ENCODE measurements at regions not wholly inside any gene's neighbourhood (a gene's known extent, or its start where the extent isn't known, plus 50 kb on each side); places are given as distances from the start of the nearest gene placed in this dataset.

DNA sequence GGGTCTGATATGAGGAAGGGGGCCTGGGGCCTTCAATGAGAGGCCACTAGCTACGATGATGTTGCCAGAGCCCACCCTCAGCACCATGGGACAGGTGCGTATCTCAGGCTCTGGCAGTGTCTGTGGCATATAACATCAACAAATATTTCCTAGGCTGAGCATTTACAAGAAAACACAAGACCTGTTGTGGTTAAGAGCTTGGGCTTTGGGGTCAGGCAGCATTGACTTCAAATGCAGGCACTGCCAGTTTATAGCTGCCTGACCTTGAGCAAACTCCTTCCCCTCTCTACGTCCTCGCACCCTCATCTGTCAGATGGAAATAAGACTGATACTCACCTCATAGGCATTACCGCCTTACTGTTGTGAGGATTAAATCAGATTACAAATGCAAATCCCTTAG, 156.0 kb downstream of the KATNAL1 start:
- no peak for DNase-seq (ENCODE audit: low read depth)

DNA sequence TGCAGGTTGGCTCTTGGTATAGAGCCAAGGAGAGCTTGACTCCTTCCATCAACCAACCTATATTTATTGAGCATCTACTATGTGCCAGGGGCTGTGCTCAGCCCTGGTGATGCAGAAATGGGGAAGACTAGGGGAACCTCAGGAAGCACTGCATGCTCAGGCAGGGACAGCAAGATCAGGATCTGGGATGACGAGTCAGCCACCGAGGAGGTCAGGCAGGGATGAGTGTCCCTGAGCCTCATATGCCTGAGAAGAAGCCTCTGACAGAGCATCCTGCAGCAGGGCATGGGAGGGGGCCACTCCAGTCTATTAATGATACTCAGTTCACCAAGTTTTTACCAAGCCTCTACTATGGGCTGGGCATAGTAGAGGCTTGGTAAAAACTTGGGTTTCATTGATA, 158.1 kb downstream of the KATNAL1 start:
- DNase-seq (ENCODE audit: low read depth) = no peak

DNA sequence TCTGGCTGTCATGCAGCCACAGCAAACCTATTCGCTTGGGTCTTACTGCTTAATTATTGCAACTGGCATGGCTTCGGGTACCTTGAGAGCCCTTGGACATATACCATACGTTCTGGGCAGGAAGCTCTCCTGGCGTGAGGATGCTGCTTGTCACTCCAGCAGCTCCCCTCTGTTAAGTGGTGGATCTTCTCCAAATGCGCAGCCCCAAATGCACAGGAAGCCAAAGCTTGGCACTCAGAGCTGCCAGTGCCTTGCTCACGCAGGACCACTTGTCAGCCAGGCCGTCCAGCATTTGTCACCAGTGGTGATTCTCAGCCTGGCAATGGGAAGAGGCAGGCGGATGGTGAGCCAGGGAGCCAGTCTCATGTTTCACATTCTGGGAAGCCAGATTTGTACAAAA, 158.6 kb downstream of the KATNAL1 start:
- no peak for DNase-seq (ENCODE audit: low read depth)

DNA sequence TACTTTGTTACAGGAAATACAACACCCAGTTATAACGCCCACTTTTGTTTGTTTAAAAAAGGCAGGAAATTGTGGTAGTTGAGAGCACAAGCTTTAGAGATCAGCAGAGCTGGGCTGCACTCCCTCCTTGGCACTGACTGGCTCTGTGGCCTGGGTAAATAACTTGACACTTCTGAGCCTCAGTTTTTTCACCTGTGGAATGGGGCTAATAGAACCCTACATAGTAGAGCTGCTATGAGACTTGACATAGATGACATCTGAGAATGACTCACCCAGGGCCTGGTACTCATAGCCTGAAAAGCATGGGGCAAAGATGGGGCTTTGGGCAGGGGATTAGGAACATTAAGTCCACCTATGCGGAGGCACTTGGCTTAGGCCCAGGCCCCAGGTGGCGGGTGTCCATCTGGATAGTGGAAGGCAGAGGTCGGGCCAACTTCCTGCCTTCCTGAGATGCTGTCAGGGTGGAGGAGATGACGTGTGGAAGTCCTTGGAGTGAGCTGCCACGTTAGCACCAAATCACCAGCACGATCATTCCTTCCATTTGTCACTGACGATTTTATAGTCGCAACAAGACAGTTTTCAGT, 159.1 kb downstream of the KATNAL1 start:
- DNase-seq (ENCODE audit: low read depth) = no peak

DNA sequence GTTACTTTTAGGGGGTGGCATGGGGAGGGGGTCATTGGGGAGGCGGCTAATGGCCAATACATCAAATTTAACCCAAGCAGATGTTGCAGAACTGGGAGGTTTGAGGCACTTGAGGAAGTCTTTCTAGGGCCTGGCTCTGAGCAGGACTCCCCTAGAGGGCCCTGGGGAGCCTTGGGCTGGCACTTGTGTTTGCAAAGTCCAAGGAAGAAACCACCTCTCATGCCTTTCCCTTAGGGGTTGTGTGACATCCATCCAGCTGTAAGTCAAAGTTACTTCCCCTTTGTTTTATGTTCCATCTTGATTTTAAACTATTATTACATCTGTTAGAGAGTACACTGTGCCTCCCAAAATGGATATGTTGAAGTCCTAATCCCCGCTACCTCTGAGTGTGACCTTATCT, 159.9 kb downstream of the KATNAL1 start:
- DNase-seq (ENCODE audit: low read depth) = no peak

DNA sequence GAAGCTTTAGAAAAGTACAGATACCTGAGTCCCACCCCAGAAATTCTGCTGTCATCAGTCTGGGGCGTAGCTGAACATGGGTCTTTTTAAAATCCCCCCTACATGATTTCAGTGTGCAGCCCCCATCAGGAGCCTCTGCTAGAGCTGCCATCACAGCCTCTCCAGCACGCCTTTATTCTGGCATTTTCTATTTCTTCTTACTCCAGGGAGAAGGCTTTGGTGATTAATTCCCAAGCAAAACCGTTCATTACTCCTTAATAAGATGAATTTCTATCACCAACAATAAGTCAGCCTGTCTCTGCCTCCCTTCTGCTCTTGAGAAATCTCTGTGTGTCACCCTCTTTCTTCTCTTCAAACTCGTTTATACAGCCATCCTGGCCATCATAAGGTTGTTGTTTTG, 160.3 kb downstream of the KATNAL1 start:
- no peak for DNase-seq (ENCODE audit: low read depth)

DNA sequence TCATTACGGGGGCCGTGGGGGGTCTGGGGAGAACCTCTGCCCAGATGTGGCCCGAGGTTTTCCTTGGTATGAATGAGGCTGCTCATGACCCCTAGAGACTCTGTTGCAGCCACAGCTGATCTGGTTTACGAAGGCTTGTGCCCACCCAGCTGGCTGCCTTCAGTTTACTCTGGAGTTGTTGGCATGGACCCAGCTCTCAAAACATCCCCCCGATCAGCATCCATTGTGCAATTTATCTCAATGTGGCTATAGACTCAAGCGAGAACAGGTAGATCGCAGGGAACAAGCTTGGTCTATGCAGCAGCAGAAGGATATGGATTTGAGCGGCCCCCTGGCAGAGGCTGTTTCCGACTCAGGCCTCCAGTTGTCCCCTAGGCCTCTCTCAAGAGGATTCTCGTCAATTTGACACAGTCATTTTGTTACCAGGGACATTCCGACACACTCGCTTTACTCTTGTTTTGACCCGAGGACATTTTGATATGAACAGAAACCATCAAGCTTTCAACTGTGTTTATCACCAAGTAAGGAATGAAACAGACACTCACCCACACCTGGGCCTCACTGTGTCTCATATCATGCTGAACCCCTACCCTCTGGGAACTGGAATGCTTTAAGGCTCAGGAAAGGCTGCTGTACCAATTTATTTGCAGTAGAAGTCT, 161.5 kb downstream of the KATNAL1 start:
- no peak for DNase-seq (ENCODE audit: low read depth)

DNA sequence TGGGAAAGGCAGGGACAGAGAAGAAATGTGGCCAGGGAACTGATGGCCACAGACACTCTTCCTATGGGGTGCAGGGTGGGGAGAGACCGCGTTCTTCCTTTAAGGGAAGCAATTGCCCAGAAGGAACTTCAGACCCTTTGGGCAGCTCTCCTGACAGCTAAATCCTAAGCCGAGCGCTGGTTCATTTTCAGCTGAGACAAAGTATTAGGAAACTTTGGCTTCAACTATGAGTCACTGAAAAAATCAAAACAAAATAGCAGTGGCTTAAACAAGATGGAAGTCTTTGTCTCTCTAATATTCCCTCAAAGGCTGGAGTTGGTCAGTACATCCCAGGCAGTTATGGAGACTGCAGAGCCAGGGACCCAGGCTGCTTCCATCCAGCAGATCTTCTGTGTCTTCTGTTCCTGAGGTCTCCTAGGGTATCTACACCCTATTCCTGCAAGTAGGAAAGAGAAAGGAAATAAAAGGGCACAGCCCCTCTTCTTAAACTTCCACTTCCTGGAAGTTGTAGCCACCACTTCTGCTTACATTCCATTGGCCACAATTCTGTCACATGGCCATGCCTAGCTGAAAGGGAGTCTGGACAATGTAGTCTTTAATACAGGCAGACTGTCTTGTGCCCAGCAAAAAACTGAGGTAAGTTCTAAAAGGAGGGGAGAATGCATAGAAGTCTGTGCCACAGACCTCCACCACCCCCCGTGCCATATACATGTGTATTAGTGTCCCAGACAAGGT, 163.5 kb downstream of the KATNAL1 start:
- peak; percentile 23 for DNase-seq (ENCODE audit: low read depth)

DNA sequence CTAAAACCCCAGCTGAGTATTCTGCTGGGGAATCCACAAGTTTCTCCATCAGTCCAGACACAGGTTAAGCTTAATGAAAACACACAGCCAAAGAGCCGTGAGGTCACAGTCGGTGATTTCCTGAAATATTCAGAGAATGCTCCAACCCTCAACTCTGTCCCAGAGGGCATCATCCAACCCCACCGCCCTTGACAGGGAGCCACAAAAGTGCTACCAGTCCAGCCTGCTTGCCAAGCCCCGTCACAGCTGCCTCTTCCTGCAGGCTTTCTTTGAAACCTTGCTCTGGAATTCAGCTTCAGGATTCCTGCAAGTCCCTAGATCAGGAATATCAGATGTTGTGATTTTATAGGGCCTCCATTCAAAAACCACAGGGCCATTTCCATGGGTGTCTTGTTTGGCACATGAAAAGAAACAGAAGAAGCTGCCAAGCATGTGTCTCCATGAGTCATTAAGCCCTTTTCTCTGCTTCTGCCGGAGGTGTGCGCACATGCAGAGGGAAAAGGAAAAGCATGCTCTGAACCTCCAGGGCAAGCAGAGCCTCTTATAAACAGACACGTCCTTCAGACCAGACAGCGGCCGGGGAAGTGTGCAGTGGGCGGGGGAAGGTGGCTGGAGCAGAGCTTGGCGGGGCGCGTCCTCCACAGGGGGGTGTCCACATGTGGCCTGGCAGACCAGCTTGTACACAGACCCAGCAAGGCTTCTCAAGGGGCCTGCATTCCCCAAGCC, 164.7 kb downstream of the KATNAL1 start:
- peak; percentile 95 for DNase-seq (ENCODE audit: low read depth)

DNA sequence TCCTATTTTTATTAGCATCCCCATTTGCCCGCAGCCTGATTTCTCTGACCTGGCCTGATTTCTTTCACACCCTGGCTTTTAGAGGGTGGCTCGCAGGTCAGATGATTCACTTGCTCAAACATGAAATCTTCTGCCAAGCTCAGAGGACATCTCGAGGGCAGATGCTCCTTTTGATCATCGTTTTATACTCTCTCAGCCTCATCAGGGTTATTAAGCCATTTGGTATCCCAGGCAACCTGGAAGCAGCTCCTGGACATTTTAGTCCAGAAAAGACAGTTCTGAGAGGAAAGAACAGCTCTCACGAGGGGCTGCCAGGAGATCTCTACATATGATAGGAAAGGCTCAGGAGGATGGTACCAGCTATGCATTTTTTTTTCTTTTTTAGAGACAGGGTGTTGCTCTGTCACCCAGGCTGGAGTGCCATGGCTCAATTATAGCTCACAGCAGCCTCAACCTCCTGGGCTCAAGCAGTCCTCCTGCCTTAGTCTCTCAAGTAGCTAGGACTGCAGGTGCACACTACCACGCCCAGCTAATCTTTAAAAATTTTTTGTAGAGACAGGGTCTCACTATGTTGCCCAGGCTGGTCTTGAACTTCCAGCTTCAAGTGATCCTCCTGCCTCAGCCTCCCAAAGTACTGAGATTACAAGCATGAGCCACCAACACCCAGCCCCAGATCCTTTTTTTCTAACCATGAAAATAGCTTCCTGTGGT, 165.4 kb downstream of the KATNAL1 start:
- DNase-seq (ENCODE audit: low read depth) = no peak

DNA sequence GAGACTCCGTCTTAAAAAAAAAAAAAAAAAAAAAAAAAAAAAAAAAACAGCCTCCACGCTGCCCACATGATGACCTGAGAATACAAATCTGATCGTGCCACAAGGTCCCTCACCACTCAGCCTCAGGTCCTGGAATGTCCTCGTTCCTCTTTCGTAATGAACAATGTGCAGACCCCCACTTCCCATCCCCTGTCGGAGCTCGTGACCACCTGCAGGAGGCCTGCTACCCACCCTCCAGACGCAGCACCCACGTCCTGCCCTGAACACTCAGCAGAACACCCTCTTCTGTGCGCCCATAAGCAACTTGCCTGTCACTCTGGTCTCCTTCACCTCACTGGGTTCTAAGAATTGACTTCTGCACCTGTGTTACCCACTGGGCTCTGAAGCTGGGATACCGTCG, 166.4 kb downstream of the KATNAL1 start:
- DNase-seq (ENCODE audit: low read depth) = no peak

DNA sequence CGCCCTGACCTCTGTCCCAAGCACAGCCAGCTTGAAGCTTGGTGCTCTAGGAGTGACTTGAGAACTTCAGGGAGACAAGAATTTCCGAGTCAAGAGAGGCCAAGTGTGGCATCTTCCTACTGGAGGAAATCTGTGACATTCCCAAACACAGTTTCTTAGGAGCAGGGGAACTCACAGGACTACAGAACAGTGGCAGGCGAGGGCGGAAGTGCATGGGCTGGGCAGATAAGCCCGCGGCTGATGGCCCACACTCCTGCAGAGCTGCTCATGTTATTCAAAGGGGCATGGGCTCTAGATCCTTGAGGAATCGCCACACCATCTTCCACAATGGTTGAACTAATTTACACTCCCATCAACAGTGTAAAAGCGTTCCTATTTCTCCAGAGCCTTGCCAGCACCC, 168.8 kb downstream of the KATNAL1 start:
- DNase-seq (ENCODE audit: low read depth) = no peak

DNA sequence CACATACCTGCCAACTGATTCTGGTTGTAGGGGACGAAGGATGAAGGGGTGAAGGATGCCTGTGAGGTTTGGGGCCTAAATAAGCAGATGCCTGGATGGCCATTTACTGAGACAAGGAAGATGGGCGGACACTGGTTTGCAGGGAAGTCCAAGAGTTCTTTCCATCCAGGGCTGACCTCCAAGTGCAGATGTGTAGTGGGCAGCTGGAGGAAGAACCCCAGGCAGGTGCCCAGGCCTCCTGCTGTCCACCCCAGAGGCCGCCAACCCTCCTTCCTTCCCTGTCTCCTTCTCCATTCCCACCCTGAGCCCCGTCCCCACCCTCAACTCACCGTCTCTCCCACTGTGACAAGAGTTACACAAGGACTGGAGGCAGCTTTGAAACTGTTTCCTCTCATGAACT, 171.5 kb downstream of the KATNAL1 start:
- no peak for DNase-seq (ENCODE audit: low read depth)

DNA sequence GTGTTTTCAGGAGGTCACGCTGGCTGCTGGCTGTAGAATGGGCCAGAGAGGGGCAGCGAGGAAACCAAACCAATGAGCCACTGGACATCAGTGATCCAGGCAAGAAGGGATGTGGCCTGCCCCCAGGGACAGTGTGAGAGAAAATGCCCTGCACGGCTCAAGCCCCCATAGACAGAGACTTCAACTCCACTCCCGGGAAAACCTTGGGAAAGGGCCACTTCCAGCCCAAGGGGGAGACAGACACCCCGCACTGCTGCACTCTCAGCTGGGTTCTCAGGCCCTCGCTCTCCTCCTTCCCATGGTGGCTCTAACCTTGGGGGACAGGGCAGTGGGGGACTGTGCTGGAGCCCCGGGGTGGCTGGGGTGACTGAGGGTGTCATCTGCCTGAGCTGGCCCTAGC, 172.0 kb downstream of the KATNAL1 start:
- no peak for DNase-seq (ENCODE audit: low read depth)

DNA sequence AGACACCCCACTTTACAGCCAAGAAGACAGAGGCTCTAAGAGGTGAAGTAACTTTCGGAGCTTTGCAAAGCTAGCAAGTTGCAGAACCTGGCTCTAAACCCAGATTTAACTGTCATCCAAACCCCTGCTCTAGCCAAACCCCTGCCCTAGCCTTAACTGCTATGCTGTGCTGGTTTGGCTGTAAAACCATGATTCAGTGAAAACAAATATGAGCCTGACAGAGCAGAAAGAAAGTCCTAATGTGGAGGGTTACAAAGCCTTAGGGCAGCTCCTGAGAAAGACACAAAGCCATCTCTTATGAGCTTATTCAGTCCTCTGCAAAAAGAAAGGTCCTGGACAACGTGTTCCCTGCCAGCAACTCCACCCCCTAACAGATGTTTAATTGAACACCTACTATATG, 172.8 kb downstream of the KATNAL1 start:
- no peak for DNase-seq (ENCODE audit: low read depth)

DNA sequence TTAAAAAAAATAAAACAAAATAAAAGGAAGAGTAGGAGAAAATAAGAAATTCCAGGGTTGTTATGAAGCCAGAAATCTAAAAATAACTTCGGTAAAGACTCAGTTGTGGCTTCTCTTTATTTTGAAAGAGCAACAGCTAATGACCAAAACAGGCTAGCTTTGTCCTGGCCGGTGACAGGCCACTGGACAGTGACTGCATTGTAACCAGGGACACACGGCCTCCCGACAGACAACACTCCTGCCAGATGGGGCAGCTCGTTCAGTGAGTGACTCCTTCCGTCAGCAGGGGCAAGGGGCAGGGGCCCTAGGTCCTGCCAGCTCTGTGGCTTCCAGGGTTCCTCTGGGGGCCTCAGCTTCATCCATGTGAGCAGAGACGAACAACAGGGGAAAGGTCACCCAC, 173.4 kb downstream of the KATNAL1 start:
- no peak for DNase-seq (ENCODE audit: low read depth)

DNA sequence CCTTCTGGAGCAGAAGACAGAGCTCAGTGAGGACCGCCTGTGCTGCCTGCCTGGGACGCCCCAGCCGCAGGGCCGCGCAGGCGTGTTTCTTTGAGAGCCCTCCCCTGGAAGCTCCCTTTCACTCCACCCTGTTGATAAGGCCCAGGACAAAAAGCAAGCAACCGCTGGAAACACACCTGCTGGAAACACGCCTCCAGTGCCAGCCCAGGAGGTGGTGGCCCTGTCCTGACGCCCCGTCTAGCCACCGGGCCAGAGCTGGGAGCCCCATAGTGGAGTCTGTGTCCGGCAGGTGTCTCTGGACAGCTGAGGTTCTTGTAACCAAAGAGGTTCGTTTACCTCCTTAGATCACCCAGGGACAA, 173.8 kb downstream of the KATNAL1 start:
- DNase-seq (ENCODE audit: low read depth) = no peak

DNA sequence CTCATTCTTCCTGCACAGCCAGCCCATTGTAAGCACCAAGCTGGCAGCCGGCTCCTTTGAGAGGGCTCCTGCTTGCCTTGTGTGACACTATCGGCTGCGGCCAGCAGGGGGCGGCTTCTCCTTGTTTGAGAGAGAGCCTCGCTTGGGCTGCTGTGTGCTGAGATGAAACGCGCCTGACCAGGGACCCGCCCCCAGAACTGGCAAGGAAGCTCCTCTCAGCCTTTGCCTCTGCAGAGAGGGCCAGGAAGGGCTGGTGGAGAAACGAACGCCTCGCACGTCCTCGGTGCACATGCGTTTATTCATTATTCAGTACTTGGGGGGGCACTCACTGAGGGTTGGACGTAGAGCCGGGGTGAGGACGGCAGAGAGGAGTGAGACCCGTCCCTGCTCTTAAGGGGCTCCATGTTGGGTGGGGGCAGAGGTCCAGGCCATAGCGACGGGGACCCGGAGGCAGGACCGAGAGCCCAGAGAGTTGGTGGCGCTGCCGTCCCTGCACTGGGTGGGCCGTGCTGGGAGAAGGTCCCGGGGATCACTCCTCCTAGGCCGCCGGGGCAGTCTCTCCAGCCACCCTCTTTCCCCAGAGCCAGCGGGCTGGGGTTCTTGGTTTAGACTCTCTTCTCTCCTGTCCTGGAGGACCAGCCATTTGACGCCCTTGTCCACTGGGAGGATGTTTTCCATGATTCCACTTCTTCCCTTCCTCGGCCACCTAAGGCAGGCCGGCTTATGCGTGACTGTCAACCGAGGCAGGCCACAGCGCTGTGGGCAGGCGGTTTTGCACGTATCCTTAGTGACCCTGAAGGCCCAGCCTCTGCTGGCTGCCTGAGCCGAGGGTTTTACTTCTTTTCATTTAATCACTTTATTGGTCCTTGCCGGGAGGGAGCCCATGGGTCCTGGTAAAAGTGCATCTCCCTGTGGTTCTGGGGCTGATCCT, 174.5 kb downstream of the KATNAL1 start:
- DNase-seq (ENCODE audit: low read depth) = peak; percentile 89

DNA sequence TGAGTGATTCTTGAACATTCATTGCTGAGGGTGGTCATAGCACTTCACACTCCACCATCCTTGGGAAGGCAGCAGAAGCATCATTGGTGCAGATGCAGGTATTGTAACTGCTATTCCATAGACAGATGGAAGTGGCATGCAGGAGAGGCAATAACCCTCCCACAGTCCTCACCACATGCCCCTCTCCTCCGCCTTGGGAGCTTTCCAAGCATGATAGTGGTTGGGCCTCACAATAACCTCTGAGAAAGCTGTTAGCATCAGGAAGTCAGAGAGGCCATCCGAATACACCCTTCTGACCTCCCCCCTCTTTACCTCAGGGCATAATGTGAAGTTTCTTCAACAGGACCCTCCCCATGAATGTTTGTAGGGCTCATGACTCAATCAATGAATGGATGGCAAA, 177.9 kb downstream of the KATNAL1 start:
- no peak for DNase-seq (ENCODE audit: low read depth)

DNA sequence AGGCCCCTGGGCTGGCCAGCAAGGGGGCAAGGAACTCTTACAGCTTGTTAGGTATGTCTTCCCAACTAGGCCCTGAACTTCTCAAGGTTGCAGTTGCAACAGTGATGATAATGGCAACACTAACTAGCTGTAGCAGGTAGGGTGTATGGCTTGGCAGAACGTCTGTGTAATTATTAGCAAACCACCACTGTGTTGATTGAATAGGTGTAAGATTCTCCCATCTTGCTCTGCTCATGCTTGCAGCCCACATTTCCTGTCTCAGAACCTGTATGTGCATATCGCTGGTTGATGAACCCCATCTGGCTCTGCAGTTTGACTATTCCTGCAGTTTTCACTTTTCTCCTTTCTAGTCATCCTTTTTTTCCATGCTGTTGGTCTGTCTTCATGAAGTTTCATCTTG, 178.8 kb downstream of the KATNAL1 start:
- no peak for DNase-seq (ENCODE audit: low read depth)

DNA sequence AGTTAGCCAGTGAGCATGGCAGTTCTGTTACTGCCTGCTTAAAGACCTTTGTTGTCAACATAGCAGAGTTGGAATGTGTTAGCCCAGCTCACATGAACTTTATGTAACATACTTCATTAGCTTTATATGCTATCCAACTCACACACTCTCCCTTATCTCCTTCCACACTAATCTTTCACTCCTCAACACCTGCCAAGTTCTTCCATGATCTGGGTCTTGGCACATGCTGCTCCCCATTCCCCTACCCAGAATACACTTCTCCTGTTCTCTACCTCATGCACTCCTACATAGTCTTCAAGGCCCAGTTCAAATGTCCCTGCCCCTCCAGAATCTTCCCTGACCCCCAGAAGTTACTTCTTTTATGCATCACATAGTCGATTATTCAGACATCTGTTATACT, 179.3 kb downstream of the KATNAL1 start:
- no peak for DNase-seq (ENCODE audit: low read depth)
